OCI-LY7 (cell line): ENCODE measurements at regions not wholly inside any gene's neighbourhood (a gene's known extent, or its start where the extent isn't known, plus 50 kb on each side); places are given as distances from the start of the nearest gene placed in this dataset.

ENCODE experiments used
- BruUV-seq: library from RNA; stranded (reverse); fragments of 400-500 nt; replicated peaks from 2 replicates; lab custom pipeline; 2021; lab: Mats Ljungman, UMichigan
- CTCF ChIA-PET: fragments of 300-600 bp; sonication (Branson Sonifier 250); formaldehyde crosslinking; loops from one replicate; lab custom pipeline; 2022; ENCODE audit warnings: antibody characterized with exemption; ENCODE audit not compliant: unreplicated experiment; lab: Charles Lee
- POLR2A ChIA-PET: fragments of 300-600 bp; sonication (Branson Sonifier 250); formaldehyde crosslinking; loops from one replicate; lab custom pipeline; 2022; ENCODE audit warnings: antibody characterized with exemption; lab: Charles Lee
- DNase-seq: peaks from one replicate; pipeline ENCODE4 v3.0.0-alpha.2; 2015; ENCODE audit warnings: low spot score
- H2AFZ ChIP-seq: fragments of 200-600 bp; sonication (generic), shearing (Covaris generic); 2 replicates; pipeline ENCODE4 v1.6.1; 2014; ENCODE audit warnings: mild to moderate bottlenecking, antibody characterized with exemption, low read length, moderate library complexity
- H3K27ac ChIP-seq: fragments of 200-600 bp; sonication (generic); 2 replicates; pipeline ENCODE4 v1.5.1; 2014; ENCODE audit warnings: mixed run types, low read depth, mild to moderate bottlenecking, moderate library complexity, low read length, inconsistent platforms; ENCODE audit not compliant: poor library complexity, severe bottlenecking
- H3K36me3 ChIP-seq: fragments of 200-600 bp; sonication (generic); 2 replicates; pipeline ENCODE4 v1.6.1; 2014; ENCODE audit warnings: mild to moderate bottlenecking, antibody characterized with exemption, low read length, moderate library complexity, mixed read lengths; ENCODE audit not compliant: insufficient read depth
- H3K4me1 ChIP-seq: fragments of 200-600 bp; sonication (generic); 2 replicates; pipeline ENCODE4 v1.5.1; 2014; ENCODE audit warnings: mild to moderate bottlenecking, low read length; ENCODE audit not compliant: insufficient read depth, poor library complexity, severe bottlenecking
- H3K4me2 ChIP-seq: fragments of 200-600 bp; sonication (generic); 2 replicates; pipeline ENCODE4 v1.6.1; 2014; ENCODE audit warnings: mild to moderate bottlenecking, low read length
- H3K4me3 ChIP-seq: fragments of 200-600 bp; sonication (generic); 2 replicates; pipeline ENCODE4 v1.5.1; 2014; ENCODE audit warnings: mild to moderate bottlenecking, low read depth, low read length; ENCODE audit not compliant: poor library complexity, severe bottlenecking
- H3K79me2 ChIP-seq: fragments of 200-600 bp; sonication (generic); 2 replicates; pipeline ENCODE4 v1.6.1; 2016; ENCODE audit warnings: low read depth, mild to moderate bottlenecking, low read length, moderate library complexity, mixed read lengths; ENCODE audit not compliant: insufficient read depth
- H3K9me2 ChIP-seq: fragments of 200-600 bp; sonication (generic); 2 replicates; pipeline ENCODE4 v1.6.1; 2016; ENCODE audit warnings: mild to moderate bottlenecking, low read length, mixed read lengths; ENCODE audit not compliant: insufficient read depth
- H3K9me3 ChIP-seq: fragments of 200-600 bp; sonication (generic); 2 replicates; pipeline ENCODE4 v1.6.1; 2014; ENCODE audit warnings: mild to moderate bottlenecking, mixed run types, low read length, mixed read lengths
- H4K20me1 ChIP-seq: fragments of 200-600 bp; sonication (generic); 2 replicates; pipeline ENCODE4 v1.6.1; 2014; ENCODE audit warnings: mild to moderate bottlenecking, antibody characterized with exemption, low read length, moderate library complexity, mixed read lengths; ENCODE audit not compliant: insufficient read depth
- EZH2phosphoT487 ChIP-seq: fragments of 200-600 bp; sonication (generic); IDR thresholded peaks from 2 replicates; pipeline ENCODE4 v1.6.1; 2018; ENCODE audit warnings: low read depth, borderline replicate concordance, mild to moderate bottlenecking, mixed run types, antibody characterized with exemption, low read length, moderate library complexity, mixed read lengths
- intact Hi-C: fragments of 100-400 bp; cut with micrococcal nuclease; formaldehyde crosslinking; loops from one replicate; pipeline ENCODE4 v1.10.0; 2022; ENCODE audit not compliant: unreplicated experiment
- TF ChIP-seq, protein P1 (sequence below): fragments of 200-600 bp; sonication (generic); conservative IDR thresholded peaks from 2 replicates; pipeline ENCODE4 v1.5.1; 2014; ENCODE audit warnings: mild to moderate bottlenecking, antibody characterized with exemption, low read length, moderate library complexity, mixed read lengths

DNA sequence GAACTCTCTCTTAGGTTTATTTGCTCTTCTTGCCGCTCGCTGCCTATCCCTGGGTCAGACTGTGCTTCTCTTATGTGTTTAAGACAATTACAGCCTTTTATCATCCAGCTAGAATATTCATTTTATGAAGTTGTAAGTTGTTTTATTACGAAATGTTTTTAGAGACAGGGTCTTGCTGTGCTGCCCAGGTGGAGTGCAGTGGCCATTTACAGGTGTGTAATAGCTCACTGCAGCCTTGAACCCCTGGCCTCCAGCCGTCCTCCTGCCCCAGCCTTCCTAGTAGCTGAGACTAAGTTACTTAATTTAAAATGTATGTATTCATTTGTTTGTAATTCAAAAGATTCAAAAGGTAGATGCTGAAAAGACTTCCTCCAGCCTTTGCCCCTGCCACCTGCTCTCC lies 99.0 kb upstream of the KIF26B start:
- H3K27ac ChIP-seq = no peak overlapping the region
- no peaks in the 10 kb centered on the region for H3K4me1 ChIP-seq
- H2AFZ ChIP-seq = no peak overlapping the region
- intact Hi-C loops = no loop called here
- ChIA-PET POLR2A (interaction anchor here (2.1 kb wide), 1 partner anchor 10 kb away, joined by 6 read pairs; no protein-coding TSS in a partner anchor), CTCF (no interaction called here)
- H3K4me2 ChIP-seq = no peak overlapping the region
- H3K9me3 ChIP-seq = no peaks in the 10 kb centered on the region
- DNase-seq = no peak
- H3K79me2 ChIP-seq = no peaks in the 10 kb centered on the region
- H3K4me3 ChIP-seq = no peak overlapping the region
- no TSS peak for BruUV-seq
- TF ChIP-seq, protein P1, sequence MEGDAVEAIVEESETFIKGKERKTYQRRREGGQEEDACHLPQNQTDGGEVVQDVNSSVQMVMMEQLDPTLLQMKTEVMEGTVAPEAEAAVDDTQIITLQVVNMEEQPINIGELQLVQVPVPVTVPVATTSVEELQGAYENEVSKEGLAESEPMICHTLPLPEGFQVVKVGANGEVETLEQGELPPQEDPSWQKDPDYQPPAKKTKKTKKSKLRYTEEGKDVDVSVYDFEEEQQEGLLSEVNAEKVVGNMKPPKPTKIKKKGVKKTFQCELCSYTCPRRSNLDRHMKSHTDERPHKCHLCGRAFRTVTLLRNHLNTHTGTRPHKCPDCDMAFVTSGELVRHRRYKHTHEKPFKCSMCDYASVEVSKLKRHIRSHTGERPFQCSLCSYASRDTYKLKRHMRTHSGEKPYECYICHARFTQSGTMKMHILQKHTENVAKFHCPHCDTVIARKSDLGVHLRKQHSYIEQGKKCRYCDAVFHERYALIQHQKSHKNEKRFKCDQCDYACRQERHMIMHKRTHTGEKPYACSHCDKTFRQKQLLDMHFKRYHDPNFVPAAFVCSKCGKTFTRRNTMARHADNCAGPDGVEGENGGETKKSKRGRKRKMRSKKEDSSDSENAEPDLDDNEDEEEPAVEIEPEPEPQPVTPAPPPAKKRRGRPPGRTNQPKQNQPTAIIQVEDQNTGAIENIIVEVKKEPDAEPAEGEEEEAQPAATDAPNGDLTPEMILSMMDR = no peak
- no peak for TF ChIP-seq EZH2phosphoT487
- H3K9me2 ChIP-seq = no peaks in the 10 kb centered on the region
- no peaks in the 10 kb centered on the region for H3K36me3 ChIP-seq
- H4K20me1 ChIP-seq = no peaks in the 10 kb centered on the region

DNA sequence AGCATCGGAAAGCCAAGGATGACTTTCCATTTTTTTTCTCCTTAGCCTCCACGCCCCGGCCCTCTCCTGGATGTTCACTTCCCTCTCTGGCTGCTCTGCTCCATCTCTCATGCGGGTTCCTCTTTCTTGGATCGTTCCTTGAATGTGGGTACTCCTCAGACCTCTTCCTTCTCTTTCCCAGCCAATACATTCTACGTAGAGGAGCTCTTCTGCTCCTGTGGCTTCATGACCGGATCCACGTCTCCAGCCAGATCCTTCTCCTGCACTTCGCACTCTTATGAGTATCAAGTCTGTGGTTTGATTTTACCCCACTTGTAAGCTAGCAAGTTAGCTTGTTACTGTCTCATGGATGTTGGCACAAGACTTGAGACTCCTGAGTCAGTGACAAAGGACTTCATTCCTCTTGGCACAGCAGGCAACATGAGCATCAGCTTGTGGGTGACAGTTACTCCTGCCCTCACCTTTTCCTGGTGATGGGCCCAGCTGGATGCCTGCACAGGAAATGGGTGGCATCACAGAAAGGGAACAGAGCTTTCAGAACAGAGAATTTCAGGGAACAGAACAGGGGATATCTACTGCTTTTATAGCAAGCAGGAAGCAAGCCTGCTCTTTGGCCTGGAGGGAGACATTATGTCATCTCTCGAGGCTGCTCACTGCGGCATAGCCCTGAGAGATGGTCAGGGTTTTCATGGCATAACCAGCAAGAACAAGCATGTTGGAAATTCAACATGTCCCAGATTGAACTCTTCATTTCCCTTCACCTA lies 100.1 kb upstream of the KIF26B start:
- POLR2A ChIA-PET = interaction anchor here (0.6 to 1.3 kb wide), 6 partner anchors 16 to 391 kb away, joined by 3 to 4 read pairs (median 3); no protein-coding TSS in a partner anchor
- no peak for DNase-seq
- intact Hi-C loops = no loop called here
- H3K9me3 ChIP-seq = no peaks in the 10 kb centered on the region
- TF ChIP-seq, protein P1 = no peak
- no peak for TF ChIP-seq EZH2phosphoT487
- no peak overlapping the region for H2AFZ ChIP-seq
- H3K36me3 ChIP-seq = no peaks in the 10 kb centered on the region
- H3K4me1 ChIP-seq = no peaks in the 10 kb centered on the region
- BruUV-seq = no TSS peak
- no peaks in the 10 kb centered on the region for H4K20me1 ChIP-seq
- H3K4me3 ChIP-seq = no peak overlapping the region
- no peaks in the 10 kb centered on the region for H3K79me2 ChIP-seq
- H3K27ac ChIP-seq = no peak overlapping the region
- CTCF ChIA-PET = no interaction called here
- H3K9me2 ChIP-seq = no peaks in the 10 kb centered on the region
- no peak overlapping the region for H3K4me2 ChIP-seq

DNA sequence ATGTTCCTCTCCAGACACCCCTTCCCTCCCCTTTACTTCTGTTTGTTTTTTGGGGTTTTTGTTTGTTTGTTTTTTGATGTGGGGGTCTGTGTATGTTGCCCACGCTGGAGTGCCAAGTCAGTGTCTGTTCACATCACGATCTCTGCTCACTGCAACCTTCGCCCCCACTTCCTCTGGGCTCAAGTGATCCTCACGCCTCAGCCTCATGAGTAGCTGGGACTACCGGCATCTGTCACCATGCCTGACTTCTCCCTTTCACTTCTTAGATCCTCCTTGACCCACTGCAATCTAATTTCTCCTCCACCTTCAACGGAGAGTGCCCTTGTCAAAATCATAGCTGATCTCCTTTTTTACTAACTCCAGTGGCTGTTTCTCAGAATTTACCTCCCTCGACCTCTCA lies 100.7 kb upstream of the KIF26B start:
- no TSS peak for BruUV-seq

More for the DNA sequence above, 100.7 kb upstream of the KIF26B start:
- no peak for DNase-seq
- Histone ChIP-seq H3K4me1 (no peaks in the 10 kb centered on the region), H3K4me3 (no peak overlapping the region), H3K79me2 (no peaks in the 10 kb centered on the region), H3K36me3 (no peaks in the 10 kb centered on the region), H3K9me2 (no peaks in the 10 kb centered on the region), H4K20me1 (no peaks in the 10 kb centered on the region), H3K4me2 (no peak overlapping the region), H3K9me3 (no peaks in the 10 kb centered on the region), H2AFZ (no peak overlapping the region), H3K27ac (no peak overlapping the region)
- ChIA-PET POLR2A (interaction anchor here (0.6 to 1.3 kb wide), 4 partner anchors 17 to 253 kb away, joined by 3 read pairs; no protein-coding TSS in a partner anchor), CTCF (no interaction called here)
- intact Hi-C loops = no loop called here
- TF ChIP-seq EZH2phosphoT487 = no peak
- TF ChIP-seq, protein P1 = no peak
